K562 (cell line): ENCODE measurements at regions not wholly inside any gene's neighbourhood (a gene's known extent, or its start where the extent isn't known, plus 50 kb on each side); places are given as distances from the start of the nearest gene placed in this dataset.

Experiments
- BCLAF1 ChIP-seq, 2 experiments: fragments of 450-650 bp in 1 of 2; IDR thresholded peaks; 2 replicates each; pipeline ENCODE4 v1.6.1; 2011 to 2017; ENCODE audit warnings: low read depth in 2 of 2, antibody characterized with exemption in 1 of 2, borderline replicate concordance in 1 of 2, low read length in 1 of 2, mild to moderate bottlenecking in 1 of 2, mixed read lengths in 1 of 2; ENCODE audit not compliant: control insufficient read depth in 1 of 2
- CBX1 ChIP-seq: sonication (generic); IDR thresholded peaks from 2 replicates; pipeline ENCODE4 v1.6.1; 2016; ENCODE audit warnings: antibody characterized with exemption, low read depth, mild to moderate bottlenecking
- ETS1 ChIP-seq: conservative IDR thresholded peaks from 2 replicates; pipeline ENCODE4 v1.6.1; 2011; ENCODE audit warnings: low read depth, mild to moderate bottlenecking, low read length; ENCODE audit not compliant: control insufficient read depth
- ETV6 ChIP-seq, 3 experiments: fragments of 150-350 bp in 1 of 3; sonication (generic) in 1 of 3; formaldehyde crosslinking in 1 of 3; IDR thresholded peaks; 2 replicates each; pipeline versions ENCODE4 v1.6.1 to v1.8.0; 2014 to 2022; ENCODE audit warnings: borderline replicate concordance in 2 of 3, low read depth in 2 of 3, antibody characterized with exemption in 1 of 3, low read length in 1 of 3, mild to moderate bottlenecking in 1 of 3, missing genetic modification reagents in 1 of 3
- L3MBTL2 ChIP-seq: fragments of 450-650 bp; IDR thresholded peaks from 2 replicates; pipeline ENCODE4 v1.6.1; 2016; ENCODE audit warnings: mild to moderate bottlenecking, moderate library complexity
- SNRNP70 ChIP-seq: fragments of 200-400 bp; formaldehyde crosslinking; optimal IDR thresholded peaks from 2 replicates; pipeline ENCODE3; 2017; ENCODE audit warnings: low read depth, low read length
- STAT5A ChIP-seq: IDR thresholded peaks from 2 replicates; pipeline ENCODE4 v1.6.1; 2012; ENCODE audit warnings: low read length, inconsistent platforms, borderline replicate concordance
- ZNF354B ChIP-seq: fragments of 250-450 bp; sonication (Bioruptor Pico); IDR thresholded peaks from 2 replicates; pipeline ENCODE4 v1.4.0; 2020
- ZNF609 ChIP-seq: sonication (generic); formaldehyde crosslinking; IDR thresholded peaks from 2 replicates; pipeline ENCODE4 v1.8.1; 2023; ENCODE audit warnings: missing genetic modification reagents, mild to moderate bottlenecking, borderline replicate concordance
- ZNF655 ChIP-seq: fragments of 250-450 bp; sonication (Bioruptor Pico); IDR thresholded peaks from 2 replicates; pipeline ENCODE4 v1.5.0; 2021

GRCh38 chr6:26205625-26206574 lies 118.7 kb downstream of the HFE start (continued):
- TF ChIP-seq ETS1, result no peak
- no peak for TF ChIP-seq L3MBTL2
- TF ChIP-seq SNRNP70, result no peak
- TF ChIP-seq STAT5A, result no peak
- no peak for TF ChIP-seq CBX1
- peak in 1 of 2 experiments; percentile 37; a peak in 1 of 4 replicates for TF ChIP-seq ETV6 (IDR thresholded peaks at IDR 0.05; ENCODE audit: borderline replicate concordance in 1 of 2, low read depth in 2 of 2, low read length in 1 of 2)
- TF ChIP-seq ETV6 (CRISPR knock-in tag; IDR thresholded peaks at IDR 0.05; ENCODE audit: borderline replicate concordance), result no peak
- 0 out of 2 replicates have a peak, but pooled peaks have one; percentile 80 for TF ChIP-seq ZNF655 (CRISPR knock-in tag)
- TF ChIP-seq BCLAF1 (IDR thresholded peaks at IDR 0.05; ENCODE audit: borderline replicate concordance in 1 of 2, control insufficient read depth in 1 of 2, low read depth in 2 of 2, low read length in 1 of 2), result no peak; a peak in 2 of 4 replicates
- TF ChIP-seq ZNF609 (CRISPR knock-in tag), result no peak; the same call in 1 of the 2 replicates
- peak; percentile 2; the same call in 1 of the 2 replicates for TF ChIP-seq ZNF354B (CRISPR knock-in tag)
